ENCODE measurements at regions not wholly inside any gene's neighbourhood (a gene's known extent, or its start where the extent isn't known, plus 50 kb on each side); places are given as distances from the start of the nearest gene placed in this dataset.

DNA sequence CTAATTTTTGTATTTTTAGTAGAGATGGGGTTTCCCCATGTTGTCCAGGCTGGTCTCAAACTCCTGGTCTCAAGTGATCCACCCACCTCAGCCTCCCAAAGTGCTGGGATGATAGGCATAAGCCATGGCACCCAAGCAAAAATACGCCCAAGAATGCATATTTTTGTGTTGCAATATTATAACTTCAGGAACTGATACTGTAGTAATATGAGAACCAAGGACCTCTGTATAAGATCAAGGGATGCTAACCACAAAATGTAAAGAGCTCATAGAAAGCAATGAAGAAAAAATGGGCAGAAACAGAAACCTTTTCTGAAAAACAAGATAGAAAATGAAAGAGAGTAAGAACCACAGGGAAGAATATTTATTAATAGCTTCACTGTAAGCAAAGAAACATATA is 183.6 kb upstream of the RPL38 start:
- Histone ChIP-seq H3K9ac (ENCODE audit: low read length) (no peak overlapping the region), H3K27me3 (ENCODE audit: insufficient read depth, low read length) (peaks cover 60% of the 10 kb centered on the region), H3K79me2 (ENCODE audit: insufficient read depth, low read length) (no peaks in the 10 kb centered on the region), H3K4me3 (replicated peaks in 1 of 2; ENCODE audit: low read depth in 1 of 2, low read length in 2 of 2) (no peak overlapping the region), H3K27ac (ENCODE audit: low read depth, low read length) (no peak overlapping the region), H3K9me2 (ENCODE audit: insufficient read depth) (no peaks in the 10 kb centered on the region), H3K4me2 (ENCODE audit: low read length) (no peak overlapping the region), H3K36me3 (ENCODE audit: control insufficient read depth in 1 of 2, insufficient read depth in 2 of 2, low read length in 2 of 2) (no peaks in the 10 kb centered on the region), H3K9me3 (ENCODE audit: control insufficient read depth in 1 of 2, insufficient read depth in 1 of 2, low read depth in 1 of 2, low read length in 2 of 2) (no peaks in the 10 kb centered on the region), H2AFZ (ENCODE audit: low read depth, low read length, poor library complexity, severe bottlenecking) (no peak overlapping the region), H4K20me1 (ENCODE audit: insufficient read depth) (no peaks in the 10 kb centered on the region), H3K4me1 (ENCODE audit: control insufficient read depth in 1 of 2, insufficient read depth in 2 of 2, low read length in 2 of 2) (peaks cover 0 to 2% of the 10 kb centered on the region in 2 experiments; a peak in 1 of 4 replicates)
- TF ChIP-seq EZH2phosphoT487 (IDR thresholded peaks at IDR 0.05; ENCODE audit: borderline replicate concordance), result no peak
- DNase-seq (ENCODE audit: low read depth, low spot score) (no peak), ATAC-seq (no peak)
- ChIA-PET POLR2A (no interaction called here), RAD21 (ENCODE audit: low non-redundant PET in 1 of 2, low total read pairs in 2 of 2, uncharacterized antibody in 2 of 2, unreplicated experiment in 2 of 2) (no interaction called here), CTCF (no interaction called here)
- no TSS peak for BruUV-seq (replicated peaks)
- intact Hi-C loops (cut with micrococcal nuclease), result no loop called here

DNA sequence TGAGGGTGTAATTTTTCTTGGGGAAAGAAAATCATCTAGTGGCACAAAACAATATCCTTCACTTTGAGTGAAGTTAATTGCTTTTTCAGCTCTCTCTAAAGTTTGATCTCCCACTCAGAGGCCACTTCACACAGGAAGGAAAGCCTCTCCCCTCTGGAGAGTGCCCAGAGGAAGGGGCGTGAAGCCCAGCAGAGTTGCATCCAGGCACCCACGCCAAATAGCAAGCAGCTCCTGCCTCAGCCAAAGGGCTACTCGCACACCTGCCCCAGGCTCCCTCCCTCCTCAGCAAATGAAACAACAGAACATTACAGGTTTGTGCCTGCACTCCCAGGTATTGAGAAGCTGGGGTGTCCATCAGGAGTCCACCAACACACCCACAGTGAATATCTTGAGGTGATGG is 183.0 kb upstream of the RPL38 start:
- H3K9ac ChIP-seq (ENCODE audit: low read length), result no peak overlapping the region
- CTCF ChIA-PET, result no interaction called here
- no peaks in the 10 kb centered on the region for H3K9me3 ChIP-seq (ENCODE audit: control insufficient read depth in 1 of 2, insufficient read depth in 1 of 2, low read depth in 1 of 2, low read length in 2 of 2)
- intact Hi-C loops (cut with micrococcal nuclease), result no loop called here
- H3K4me3 ChIP-seq (replicated peaks in 1 of 2; ENCODE audit: low read depth in 1 of 2, low read length in 2 of 2), result no peak overlapping the region
- TF ChIP-seq JUND (IDR thresholded peaks at IDR 0.05) (no peak), POLR2A (IDR thresholded peaks at IDR 0.05; ENCODE audit: borderline replicate concordance, extremely low read depth, insufficient read depth, insufficient read length) (no peak), EZH2 (IDR thresholded peaks at IDR 0.05) (no peak), CBX3 (IDR thresholded peaks at IDR 0.05; ENCODE audit: low read depth) (no peak), ZNF274 (IDR thresholded peaks at IDR 0.05; ENCODE audit: low read depth, low read length) (no peak), CEBPB (IDR thresholded peaks at IDR 0.05; ENCODE audit: low read depth) (no peak), EGR1 (IDR thresholded peaks at IDR 0.05; ENCODE audit: low read depth) (no peak), SP1 (IDR thresholded peaks at IDR 0.05; ENCODE audit: low read depth) (no peak), YY1 (IDR thresholded peaks at IDR 0.05; ENCODE audit: extremely low read depth, insufficient replicate concordance, low read depth, low read length) (no peak)
- TF ChIP-seq, protein P1, sequence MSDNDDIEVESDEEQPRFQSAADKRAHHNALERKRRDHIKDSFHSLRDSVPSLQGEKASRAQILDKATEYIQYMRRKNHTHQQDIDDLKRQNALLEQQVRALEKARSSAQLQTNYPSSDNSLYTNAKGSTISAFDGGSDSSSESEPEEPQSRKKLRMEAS (IDR thresholded peaks at IDR 0.05), result no peak
- TF ChIP-seq, protein P2, sequence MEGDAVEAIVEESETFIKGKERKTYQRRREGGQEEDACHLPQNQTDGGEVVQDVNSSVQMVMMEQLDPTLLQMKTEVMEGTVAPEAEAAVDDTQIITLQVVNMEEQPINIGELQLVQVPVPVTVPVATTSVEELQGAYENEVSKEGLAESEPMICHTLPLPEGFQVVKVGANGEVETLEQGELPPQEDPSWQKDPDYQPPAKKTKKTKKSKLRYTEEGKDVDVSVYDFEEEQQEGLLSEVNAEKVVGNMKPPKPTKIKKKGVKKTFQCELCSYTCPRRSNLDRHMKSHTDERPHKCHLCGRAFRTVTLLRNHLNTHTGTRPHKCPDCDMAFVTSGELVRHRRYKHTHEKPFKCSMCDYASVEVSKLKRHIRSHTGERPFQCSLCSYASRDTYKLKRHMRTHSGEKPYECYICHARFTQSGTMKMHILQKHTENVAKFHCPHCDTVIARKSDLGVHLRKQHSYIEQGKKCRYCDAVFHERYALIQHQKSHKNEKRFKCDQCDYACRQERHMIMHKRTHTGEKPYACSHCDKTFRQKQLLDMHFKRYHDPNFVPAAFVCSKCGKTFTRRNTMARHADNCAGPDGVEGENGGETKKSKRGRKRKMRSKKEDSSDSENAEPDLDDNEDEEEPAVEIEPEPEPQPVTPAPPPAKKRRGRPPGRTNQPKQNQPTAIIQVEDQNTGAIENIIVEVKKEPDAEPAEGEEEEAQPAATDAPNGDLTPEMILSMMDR (IDR thresholded peaks at IDR 0.05 in 2 of 3, conservative IDR thresholded peaks at IDR 0.05 in 1 of 3; ENCODE audit: borderline replicate concordance in 1 of 3, insufficient read depth in 1 of 3, low read depth in 2 of 3, low read length in 2 of 3), result no peak
- TF ChIP-seq, protein P3, sequence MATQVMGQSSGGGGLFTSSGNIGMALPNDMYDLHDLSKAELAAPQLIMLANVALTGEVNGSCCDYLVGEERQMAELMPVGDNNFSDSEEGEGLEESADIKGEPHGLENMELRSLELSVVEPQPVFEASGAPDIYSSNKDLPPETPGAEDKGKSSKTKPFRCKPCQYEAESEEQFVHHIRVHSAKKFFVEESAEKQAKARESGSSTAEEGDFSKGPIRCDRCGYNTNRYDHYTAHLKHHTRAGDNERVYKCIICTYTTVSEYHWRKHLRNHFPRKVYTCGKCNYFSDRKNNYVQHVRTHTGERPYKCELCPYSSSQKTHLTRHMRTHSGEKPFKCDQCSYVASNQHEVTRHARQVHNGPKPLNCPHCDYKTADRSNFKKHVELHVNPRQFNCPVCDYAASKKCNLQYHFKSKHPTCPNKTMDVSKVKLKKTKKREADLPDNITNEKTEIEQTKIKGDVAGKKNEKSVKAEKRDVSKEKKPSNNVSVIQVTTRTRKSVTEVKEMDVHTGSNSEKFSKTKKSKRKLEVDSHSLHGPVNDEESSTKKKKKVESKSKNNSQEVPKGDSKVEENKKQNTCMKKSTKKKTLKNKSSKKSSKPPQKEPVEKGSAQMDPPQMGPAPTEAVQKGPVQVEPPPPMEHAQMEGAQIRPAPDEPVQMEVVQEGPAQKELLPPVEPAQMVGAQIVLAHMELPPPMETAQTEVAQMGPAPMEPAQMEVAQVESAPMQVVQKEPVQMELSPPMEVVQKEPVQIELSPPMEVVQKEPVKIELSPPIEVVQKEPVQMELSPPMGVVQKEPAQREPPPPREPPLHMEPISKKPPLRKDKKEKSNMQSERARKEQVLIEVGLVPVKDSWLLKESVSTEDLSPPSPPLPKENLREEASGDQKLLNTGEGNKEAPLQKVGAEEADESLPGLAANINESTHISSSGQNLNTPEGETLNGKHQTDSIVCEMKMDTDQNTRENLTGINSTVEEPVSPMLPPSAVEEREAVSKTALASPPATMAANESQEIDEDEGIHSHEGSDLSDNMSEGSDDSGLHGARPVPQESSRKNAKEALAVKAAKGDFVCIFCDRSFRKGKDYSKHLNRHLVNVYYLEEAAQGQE (IDR thresholded peaks at IDR 0.05; ENCODE audit: low read depth), result no peak
- H3K79me2 ChIP-seq (ENCODE audit: insufficient read depth, low read length), result no peaks in the 10 kb centered on the region
- no peaks in the 10 kb centered on the region for H3K36me3 ChIP-seq (ENCODE audit: control insufficient read depth in 1 of 2, insufficient read depth in 2 of 2, low read length in 2 of 2)
- H3K27ac ChIP-seq (ENCODE audit: low read depth, low read length), result no peak overlapping the region
- ATAC-seq, result no peak
- no peaks in the 10 kb centered on the region for H3K9me2 ChIP-seq (ENCODE audit: insufficient read depth)
- no peak overlapping the region for H2AFZ ChIP-seq (ENCODE audit: low read depth, low read length, poor library complexity, severe bottlenecking)
- BruUV-seq (replicated peaks), result no TSS peak
- DNase-seq (ENCODE audit: low read depth, low spot score), result no peak
- RAD21 ChIA-PET (ENCODE audit: low non-redundant PET in 1 of 2, low total read pairs in 2 of 2, uncharacterized antibody in 2 of 2, unreplicated experiment in 2 of 2), result no interaction called here
- H4K20me1 ChIP-seq (ENCODE audit: insufficient read depth), result no peaks in the 10 kb centered on the region
- POLR2A ChIA-PET, result no interaction called here
- peaks cover 0 to 5% of the 10 kb centered on the region in 2 experiments; a peak in 1 of 4 replicates for H3K4me1 ChIP-seq (ENCODE audit: control insufficient read depth in 1 of 2, insufficient read depth in 2 of 2, low read length in 2 of 2)
- peaks cover 54% of the 10 kb centered on the region for H3K27me3 ChIP-seq (ENCODE audit: insufficient read depth, low read length)
- H3K4me2 ChIP-seq (ENCODE audit: low read length), result no peak overlapping the region

Measured in HCT116 (cell line).